Amygdala (tissue), 56 donors: ENCODE measurements at regions not wholly inside any gene's neighbourhood (a gene's known extent, or its start where the extent isn't known, plus 50 kb on each side); places are given as distances from the start of the nearest gene placed in this dataset.

ENCODE experiments used
- DNase-seq, 56 donors: peaks; one replicate each; lab custom pipeline; 2025; lab: John Stamatoyannopoulos, UW

DNA sequence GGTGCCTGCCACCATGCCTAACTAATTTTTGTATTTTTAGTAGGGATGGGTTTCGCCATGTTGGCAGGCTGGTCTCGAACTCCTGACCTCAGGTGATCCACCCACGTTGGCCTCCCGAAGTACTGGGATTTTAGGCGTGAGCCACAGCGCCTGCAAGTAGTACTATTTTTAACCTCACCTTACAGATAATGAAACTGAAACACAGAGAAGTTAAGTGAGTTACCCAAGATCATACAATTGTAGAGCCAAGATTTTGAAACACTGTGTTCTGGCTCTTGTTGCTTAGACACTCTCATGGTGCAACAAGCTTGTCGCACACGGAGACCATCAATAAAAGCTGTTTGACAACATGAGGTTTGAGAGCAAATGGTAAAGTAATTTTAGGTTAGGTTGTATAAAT, 159.1 kb upstream of the LMNTD1 start:
- no peak for DNase-seq

DNA sequence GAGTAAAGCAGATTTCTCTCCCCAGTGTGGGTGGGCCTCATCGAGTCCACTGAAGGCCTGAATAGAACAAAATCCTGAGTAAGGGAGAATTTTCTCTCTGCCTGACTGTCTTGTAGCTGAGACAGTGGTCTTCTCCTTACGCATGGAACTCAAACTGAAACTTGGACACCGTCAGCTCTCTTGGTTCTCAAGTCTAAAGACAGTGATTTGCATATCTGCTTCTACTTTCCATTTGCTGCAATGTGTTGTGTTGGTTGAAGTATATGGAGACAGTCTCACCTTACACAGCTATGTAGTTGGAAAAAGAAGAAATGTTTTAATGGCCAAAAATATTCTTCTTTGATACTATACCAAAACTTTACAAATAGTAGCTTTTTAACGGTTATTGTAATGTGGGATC, 160.2 kb upstream of the LMNTD1 start:
- DNase-seq: no peak

DNA sequence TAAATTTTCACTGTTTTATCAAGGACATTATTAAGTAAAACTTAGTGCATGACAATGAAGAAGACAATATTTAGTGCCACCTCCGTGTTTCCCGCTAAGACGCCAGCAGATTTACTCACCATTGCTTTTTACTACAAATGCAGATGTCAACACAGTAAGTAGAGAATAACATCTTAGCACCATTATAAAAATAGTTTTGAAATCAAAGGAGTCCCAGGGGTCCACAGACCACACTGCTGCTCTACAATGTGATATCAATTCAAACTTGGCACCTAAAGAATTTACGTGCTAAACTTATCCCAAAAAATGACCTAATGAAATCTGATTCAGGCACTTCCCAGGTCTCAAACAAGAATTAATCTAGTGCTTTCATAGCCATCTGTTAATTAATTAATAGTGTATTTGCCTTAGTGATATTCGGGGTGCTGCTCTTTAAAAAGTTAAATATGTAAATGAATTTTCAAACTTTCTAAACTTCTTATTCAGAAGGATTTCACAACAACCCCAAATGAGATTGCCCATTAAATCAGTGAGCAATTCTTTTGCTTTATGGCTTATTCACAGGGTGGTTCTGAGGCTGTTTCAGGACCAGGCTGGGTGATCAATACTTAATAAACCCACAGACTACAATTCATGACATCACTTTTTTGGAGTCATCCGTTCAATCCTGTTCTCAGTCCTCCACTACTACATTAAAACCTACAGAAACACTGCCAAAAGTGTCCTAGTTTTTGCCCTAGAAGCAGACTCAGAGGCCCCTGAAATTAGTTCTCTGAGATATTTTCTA, 161.3 kb upstream of the LMNTD1 start:
- no peak for DNase-seq

DNA sequence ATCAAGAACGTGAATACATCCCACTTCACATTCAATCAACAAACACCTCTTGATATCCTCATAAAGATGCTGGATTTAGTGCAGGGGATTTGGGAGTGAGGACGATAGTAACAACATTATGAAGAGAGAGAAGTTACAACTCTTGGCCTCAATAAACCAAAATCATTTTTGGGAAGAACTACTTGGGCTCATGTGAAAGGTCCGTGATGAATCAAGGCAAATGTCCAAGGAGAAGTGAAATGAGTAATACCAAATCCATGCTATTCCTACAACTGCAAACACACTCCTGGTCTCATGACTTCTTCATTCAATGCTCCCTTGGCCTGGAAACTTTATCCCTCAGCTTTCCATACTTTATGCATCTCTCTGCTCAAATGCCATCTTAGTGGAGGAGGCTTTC, 162.0 kb upstream of the LMNTD1 start:
- DNase-seq: no peak

DNA sequence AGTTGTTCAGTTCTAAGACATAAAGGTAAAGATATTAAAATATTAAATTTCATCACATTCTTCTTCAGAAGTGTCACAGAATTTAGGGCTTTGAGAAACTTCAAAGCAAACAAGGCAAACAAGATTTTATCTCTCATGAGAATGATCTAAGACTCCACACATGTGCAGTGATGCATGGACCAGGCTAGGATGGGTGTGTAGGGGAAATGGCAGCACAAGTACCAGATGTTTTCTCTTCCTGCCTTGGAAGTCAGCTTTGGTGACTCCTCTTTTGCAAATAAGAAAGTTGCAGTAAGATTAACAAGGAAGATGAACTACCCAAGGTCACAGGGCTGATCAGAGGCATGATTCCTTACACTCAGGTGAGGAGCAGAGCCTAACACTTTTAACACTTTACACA, 163.8 kb upstream of the LMNTD1 start:
- DNase-seq: no peak

DNA sequence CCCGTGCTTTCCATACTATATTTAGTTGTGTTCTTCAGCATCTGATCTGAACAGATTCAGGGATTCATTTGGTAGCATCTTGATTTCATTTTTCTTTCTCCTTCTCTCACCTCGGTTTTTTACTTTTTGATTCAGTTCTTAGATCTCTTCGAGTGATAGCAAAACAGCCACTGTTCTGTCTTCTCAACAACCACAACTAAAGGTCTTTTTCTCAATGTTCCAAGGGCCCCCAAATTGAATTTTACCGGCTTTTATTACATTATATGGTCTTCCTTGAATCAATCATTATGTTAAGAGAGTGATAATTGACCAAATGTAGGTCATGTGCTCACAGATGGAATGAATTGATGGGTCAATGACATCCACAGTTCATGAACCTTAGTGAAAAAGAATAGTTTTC, 164.5 kb upstream of the LMNTD1 start:
- DNase-seq: no peak

DNA sequence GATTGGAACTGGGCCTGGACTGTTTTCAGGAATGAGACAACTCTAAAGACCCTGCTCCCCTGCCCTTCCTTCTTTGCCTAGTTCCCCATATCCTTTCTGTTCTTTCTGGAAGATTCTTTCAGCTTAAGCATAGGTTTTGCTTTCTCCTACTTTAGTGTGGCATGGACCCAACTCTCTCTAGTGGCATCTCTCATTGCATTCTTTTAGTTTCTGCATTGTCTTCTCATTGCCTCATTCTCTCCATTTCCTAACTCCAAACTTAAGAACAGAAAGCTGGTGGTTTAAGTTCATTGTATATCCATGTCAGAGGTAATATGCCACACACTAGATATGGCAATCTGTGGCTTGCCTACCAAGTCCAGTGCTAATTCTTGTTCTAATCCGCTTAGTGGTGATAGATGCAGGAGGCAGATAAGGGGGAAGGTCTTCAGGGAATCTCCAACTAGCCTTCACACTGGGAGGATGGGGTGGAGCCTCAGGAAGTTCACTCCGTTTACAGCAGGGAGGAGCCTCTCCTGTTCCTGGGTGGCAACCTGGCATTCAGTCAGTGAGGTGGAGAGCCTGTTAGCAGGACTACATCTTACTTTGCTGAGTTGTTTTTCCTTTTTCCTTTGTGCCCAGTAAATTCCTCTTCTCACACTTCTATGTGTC, 165.1 kb upstream of the LMNTD1 start:
- DNase-seq: no peak

DNA sequence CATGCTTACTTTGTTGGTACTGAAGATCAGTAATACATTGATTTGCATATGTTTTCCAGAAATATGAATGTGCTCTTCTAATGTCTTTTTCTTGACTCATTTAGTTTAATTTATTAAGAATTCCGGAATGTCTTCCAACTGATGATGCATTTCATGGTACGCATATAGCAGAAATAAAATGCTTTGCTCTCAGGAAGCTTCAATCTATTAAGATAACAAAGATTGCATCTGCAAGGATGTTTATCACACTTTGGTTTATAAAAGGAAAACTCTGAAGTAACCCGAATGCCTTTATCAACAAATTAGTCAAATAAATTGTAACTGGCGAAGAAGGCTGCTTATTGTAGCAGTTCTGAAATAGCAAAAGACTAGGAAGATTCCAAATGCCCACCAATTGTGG, 166.4 kb upstream of the LMNTD1 start:
- no peak for DNase-seq

DNA sequence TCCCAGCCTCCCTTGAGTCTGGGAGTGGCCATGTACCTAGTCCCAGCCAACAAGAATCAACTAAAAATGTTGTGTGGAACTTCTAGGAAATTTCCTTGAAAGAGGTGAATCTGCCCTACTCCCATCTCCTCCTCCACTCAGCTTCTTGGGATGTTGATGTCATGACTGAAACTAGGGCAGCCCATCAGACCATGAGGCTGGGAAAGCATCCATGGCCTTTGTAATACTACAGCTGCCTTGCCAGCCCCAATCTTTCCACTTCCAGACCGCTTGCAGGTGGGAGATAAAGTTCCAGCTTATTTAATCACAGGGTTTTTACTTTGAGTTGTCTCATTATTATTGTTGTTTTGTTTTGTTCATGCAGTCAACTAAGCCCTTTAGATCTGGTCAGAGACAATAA, 170.3 kb upstream of the LMNTD1 start:
- peak in 3 of 56 donors; percentile 5 to 22 (median 7) for DNase-seq

DNA sequence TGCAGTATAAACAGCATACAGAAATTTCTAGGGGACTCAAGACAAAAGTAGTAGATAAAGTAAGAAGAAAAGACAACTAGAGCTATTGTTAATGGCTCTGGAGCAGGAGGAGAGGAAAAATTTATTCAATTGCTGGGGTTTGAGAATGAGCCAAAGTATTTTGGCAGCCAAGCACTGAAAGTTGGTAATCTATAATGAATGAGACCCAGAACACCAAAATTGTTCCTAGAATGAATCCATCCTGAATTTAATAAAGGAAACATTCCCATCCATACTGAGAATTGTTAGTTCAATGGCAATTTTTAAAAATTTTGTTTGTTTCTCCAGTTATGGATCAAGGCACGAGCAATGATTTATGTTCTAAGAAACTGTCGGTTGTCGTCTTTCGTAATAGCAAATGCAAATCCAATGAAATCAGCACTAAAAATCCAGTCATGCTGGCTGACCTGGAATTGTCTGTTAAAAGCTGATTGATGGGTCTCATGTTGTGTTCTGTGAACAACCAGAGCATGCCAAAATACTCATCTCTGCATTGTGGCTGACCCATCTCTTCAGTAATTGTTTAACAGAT, 170.9 kb upstream of the LMNTD1 start:
- DNase-seq: no peak

DNA sequence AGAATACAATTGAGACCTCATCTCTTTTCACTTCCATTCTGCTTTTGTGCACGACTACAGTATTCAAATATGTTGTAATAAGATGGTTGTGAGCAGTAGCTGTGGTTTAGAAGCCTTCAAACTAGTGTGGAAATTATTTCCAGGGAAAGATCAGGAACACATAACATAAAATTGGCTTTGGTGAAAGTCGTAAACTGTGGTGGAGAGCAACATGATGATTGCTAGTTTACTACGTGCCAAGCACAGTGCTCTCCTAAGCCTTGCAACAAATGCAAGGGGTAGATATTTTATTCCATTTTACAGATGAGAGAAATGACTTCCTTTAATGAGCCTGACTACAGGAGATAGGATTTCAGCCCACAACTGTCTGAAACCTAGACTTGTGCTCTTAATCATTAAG, 172.4 kb upstream of the LMNTD1 start:
- DNase-seq: no peak

DNA sequence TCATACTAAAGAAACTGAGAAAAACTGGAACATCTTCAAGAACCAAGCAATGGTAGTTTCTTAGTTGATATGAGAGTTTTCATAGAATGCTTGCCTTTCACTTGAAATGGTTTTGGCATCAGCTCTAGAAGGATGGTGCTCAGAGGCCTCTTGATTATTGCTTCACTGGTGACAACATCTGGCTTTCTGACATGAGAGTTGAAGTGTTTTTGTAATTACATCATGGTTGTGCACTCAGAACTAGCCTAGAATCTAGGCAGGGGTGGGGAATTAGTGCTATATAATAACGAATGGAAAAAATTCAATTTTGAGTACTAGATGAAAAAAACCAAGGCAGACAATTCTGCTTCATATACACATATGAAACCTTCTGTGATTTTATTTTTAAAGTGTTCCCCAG, 172.8 kb upstream of the LMNTD1 start:
- no peak for DNase-seq

DNA sequence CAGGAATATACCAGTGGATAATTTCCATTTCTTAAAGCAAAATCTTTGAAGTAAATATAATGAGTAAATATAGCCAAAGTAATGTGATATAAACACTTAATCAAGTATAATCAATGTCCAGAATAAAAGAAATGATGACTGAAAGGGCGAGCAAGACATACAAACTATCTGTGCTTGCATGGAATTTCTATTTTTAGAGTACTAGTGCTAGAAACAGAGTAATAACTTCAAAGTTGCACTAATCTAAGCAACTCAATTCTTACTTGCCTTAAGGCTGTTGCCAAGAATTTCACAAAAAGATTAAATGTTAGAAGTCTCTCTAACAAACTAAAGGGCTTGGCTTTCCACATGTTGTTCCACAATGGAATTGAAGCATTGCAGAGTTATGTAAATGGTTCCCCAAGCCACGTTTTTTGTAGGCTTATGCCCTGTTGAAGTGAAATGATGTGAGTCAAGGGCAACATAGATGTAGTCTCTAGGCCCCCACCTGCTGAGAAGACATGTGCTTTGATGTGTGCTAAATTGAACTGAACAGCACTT, 175.0 kb upstream of the LMNTD1 start:
- no peak for DNase-seq

DNA sequence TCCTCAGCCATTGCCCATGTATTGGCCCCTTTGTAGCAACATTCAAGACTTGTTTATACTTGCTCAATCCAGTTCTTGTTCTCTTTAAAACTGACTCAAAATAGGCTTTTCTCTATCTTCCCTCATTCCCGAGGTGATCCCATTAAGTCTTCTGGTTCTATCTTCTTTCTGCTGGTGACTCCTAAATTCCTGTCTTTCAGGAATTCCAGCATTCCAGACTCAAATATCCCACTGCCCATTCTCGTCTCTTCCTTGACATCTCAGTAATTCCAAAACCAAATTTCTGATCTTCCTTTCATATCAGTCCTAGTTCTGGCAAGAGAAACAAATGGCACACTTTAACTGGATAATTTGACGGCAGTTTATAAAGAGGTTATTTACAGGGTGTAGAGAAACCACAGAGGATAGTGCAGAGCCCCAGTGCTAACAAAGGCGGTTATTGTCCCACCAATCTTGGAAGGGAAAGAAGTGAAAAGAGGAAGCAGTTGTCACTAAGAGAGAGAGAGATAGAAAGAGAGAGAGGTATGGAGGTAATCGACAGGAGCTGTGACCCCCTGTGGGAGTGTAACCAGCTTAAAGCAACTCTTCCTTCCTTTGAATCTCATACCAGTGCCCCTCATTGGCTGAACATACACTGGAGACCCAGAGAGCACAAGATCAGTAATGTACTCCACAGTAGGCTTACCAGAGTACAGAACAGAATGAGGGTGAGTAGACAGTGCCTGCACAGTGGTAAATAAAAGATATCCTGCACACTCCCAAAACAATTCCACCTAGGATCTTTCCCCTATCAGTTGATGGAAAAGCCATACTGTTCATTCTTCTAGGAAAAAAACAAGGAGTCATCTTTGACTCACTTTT, 177.6 kb upstream of the LMNTD1 start:
- DNase-seq: no peak

DNA sequence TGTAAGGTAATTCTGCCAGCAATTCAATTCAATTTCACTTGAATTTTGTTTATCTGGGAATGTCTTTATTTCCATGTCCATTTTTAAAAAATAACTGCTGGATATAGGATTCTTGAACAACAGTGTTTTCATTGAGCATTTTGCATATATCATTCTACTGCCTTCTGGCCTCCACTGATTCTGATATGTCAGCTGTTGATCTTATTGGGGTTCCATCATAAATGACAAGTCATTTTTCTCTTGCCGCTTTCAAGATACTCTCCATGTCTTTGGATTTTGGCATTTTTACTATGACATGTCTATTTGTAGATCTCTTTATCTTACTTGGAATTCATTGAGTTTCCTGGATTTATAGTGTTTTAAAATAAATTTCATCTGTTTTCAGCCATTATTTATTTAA, 180.5 kb upstream of the LMNTD1 start:
- no peak for DNase-seq

DNA sequence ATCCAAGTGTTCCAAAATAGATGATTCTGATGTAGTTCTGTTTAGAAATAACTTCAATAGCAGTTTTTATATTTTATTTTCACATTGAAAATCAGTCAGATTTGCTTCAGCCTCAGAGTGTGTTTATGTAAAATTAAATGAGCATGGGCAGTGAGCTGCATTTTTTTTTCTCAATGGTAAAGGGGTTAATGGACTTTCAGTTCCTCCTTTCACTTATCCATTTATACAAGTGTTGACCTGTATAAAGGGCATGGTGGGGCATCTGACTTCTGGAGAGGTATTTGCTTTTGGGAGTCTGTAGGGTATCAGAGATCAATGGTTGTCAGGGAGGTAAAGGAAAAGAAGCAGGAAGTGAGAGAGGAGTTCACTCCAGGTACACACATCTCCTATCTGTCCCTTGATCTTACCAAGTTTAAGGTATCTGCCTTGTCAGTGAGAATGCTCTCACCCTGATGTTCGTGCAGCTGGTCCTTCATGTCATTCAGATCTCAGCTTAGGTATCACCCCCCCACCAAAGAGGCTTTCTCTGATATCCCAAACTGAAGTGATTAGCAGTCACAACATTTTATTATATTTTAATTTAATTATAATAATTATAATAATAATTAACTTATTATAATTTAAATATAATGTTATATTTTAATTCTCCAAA, 181.6 kb upstream of the LMNTD1 start:
- no peak for DNase-seq

DNA sequence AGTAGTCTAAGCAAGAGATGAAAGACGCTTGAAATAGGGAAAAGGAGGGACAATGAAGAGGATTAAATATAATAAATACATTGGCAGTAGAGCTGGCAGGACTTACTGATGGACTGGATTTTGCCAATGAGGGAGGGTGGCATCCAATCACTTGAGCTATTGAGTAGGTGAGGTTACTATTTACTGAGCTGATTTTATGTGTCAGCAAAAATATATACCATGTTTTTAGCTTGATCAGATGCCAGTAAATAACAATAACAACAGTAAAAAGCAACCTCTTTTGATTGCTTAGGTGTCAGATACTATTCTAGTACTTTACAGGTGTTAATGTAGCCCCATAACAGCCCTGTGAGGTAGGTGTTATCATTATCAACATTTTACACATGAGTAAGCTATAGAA, 187.5 kb upstream of the LMNTD1 start:
- DNase-seq: no peak

DNA sequence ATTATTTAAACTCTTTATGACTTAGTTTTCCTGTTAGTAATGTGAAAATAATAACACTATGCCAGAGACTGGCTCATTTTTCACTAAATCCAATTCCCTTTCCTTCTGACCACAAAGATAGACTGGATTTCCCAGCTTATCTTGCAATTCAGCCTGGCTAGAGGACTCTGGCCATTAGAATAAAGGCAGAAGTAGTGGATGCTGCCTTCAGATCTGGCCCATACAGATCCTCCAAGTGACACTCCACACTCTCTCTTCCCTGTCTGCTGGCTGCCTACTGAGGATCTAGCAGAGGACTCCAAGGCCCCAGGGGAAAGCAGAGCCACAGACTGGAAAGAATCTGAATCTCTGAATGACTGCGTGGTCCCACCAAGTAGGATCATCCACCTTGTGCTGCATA, 188.8 kb upstream of the LMNTD1 start:
- DNase-seq: no peak

DNA sequence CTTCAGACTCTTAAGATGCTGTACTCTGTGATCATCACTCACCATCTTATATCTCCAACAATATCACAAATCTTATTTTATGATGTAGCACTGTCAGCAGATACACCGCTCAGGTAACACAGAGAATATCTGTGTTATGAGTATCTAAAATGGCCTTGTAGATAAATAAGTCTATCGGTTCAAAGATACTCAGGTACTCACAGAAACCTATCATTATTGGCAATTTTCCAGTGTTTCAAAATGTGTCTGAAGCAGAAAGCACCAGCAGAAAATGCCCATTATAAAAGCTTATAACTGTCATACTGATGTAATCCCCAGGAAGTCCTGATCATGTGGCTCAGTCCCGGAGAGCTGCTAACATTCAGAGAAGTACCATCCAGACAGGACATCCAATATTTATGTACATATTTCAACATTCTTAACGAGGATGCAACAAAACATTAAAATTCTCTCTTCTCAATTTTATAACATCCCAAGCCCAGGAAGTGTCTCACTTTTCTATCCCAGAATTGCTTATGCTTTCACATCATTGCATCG, 190.7 kb upstream of the LMNTD1 start:
- no peak for DNase-seq

DNA sequence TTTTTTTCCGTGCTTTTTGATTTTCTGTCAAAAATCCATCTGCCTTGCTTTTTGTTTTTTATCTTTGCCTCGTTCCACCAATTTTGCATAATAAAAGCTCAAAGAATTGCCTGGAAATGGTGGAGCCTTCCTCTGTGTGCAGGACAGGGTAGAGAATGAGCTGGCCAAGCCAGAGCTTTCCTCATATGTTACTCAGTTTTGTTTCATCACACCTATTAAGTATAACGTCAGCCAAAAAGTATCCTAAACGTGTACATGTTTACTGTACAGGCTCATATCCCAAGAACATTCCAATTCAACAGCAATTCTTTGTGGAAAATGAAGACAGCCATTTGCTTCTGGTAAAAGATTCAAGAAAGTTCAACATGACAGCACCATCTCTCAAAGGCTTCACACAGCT, 191.2 kb upstream of the LMNTD1 start:
- no peak for DNase-seq
